ENCODE measurements at regions not wholly inside any gene's neighbourhood (a gene's known extent, or its start where the extent isn't known, plus 50 kb on each side); places are given as distances from the start of the nearest gene placed in this dataset.

DNA sequence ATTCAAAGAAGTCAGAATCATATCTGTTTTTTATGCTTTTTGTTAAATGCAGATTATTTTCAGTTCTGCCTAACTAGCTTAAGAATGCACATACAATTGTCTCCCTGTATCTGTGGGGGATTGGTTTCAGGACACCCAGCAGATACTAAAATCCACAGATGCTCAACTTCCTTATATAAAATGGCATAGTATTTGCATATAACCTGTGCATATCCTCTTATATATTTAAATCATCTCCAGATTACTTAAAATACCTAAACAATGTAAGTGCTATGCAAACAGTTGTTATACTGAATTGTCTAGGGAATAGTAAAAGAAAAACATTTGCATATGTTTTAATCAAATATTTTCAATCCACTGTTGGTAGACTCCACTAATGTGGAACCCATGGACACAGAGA is 279.4 kb downstream of the TMA16 start:
- H3K36me3 Mint-ChIP-seq (ENCODE audit: insufficient read depth in 1 of 3, low read depth in 3 of 3) = no peaks in the 10 kb centered on the region
- Histone ChIP-seq H2BK12ac (ENCODE audit: insufficient read length, low read depth, low read length) (no peak overlapping the region), H2BK15ac (ENCODE audit: low read depth, low read length) (no peak overlapping the region), H3K9ac (ENCODE audit: extremely low read depth, insufficient read length, low read length) (no peak overlapping the region), H4K91ac (ENCODE audit: insufficient read length, low read depth, low read length) (no peak overlapping the region), H3K56ac (ENCODE audit: insufficient read length, low read depth, low read length) (no peak overlapping the region), H3K4ac (ENCODE audit: low read depth, low read length) (no peak overlapping the region), H3K79me1 (ENCODE audit: insufficient read depth, low read depth, low read length, poor library complexity, severe bottlenecking) (no peaks in the 10 kb centered on the region), H3K23me2 (ENCODE audit: insufficient read length, low read depth, low read length, poor library complexity, severe bottlenecking) (no peaks in the 10 kb centered on the region), H3K23ac (ENCODE audit: insufficient read length, low read depth, low read length) (no peak overlapping the region), H2BK5ac (ENCODE audit: insufficient read length, low read length) (no peak overlapping the region), H3K14ac (ENCODE audit: insufficient read depth, low read length) (no peak overlapping the region), H2BK20ac (ENCODE audit: low read depth, low read length, poor library complexity, severe bottlenecking) (no peak overlapping the region), H2BK120ac (ENCODE audit: low read depth, low read length, poor library complexity, severe bottlenecking) (no peak overlapping the region), H3K4me1 (ENCODE audit: insufficient read depth, low read length) (no peaks in the 10 kb centered on the region), H4K20me1 (ENCODE audit: control insufficient read depth, insufficient read depth, insufficient read length) (no peaks in the 10 kb centered on the region), H3K4me2 (ENCODE audit: insufficient read depth, insufficient read length, low read length) (no peak overlapping the region), H3K27me3 (ENCODE audit: insufficient read depth, low read length) (no peaks in the 10 kb centered on the region), H2AK5ac (ENCODE audit: insufficient read length, low read length) (no peak overlapping the region), H3K9me3 (ENCODE audit: control insufficient read depth, low read depth, low read length) (no peaks in the 10 kb centered on the region), H4K8ac (replicated peaks; ENCODE audit: insufficient read length, low read depth, low read length) (no peak overlapping the region), H3K18ac (ENCODE audit: insufficient read length, low read depth, low read length) (no peak overlapping the region), H3T11ph (ENCODE audit: low read length) (no peak overlapping the region), H3K27ac (ENCODE audit: insufficient read length, low read depth, low read length) (no peak overlapping the region), H2AFZ (ENCODE audit: low read length) (no peak overlapping the region), H3K79me2 (ENCODE audit: insufficient read depth, low read length) (no peaks in the 10 kb centered on the region), H4K5ac (ENCODE audit: insufficient read length, low read depth, low read length) (no peak overlapping the region)
- no peak for DNase-seq
- peaks cover 0 to 5% of the 10 kb centered on the region in 2 experiments; a peak in 1 of 4 replicates for H3K4me1 Mint-ChIP-seq
- no peak overlapping the region for H3K27ac Mint-ChIP-seq
- no peaks in the 10 kb centered on the region for H3K27me3 Mint-ChIP-seq (ENCODE audit: low read depth)
- no peak overlapping the region for H3K4me3 Mint-ChIP-seq
- TF ChIP-seq, protein P1, sequence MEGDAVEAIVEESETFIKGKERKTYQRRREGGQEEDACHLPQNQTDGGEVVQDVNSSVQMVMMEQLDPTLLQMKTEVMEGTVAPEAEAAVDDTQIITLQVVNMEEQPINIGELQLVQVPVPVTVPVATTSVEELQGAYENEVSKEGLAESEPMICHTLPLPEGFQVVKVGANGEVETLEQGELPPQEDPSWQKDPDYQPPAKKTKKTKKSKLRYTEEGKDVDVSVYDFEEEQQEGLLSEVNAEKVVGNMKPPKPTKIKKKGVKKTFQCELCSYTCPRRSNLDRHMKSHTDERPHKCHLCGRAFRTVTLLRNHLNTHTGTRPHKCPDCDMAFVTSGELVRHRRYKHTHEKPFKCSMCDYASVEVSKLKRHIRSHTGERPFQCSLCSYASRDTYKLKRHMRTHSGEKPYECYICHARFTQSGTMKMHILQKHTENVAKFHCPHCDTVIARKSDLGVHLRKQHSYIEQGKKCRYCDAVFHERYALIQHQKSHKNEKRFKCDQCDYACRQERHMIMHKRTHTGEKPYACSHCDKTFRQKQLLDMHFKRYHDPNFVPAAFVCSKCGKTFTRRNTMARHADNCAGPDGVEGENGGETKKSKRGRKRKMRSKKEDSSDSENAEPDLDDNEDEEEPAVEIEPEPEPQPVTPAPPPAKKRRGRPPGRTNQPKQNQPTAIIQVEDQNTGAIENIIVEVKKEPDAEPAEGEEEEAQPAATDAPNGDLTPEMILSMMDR (conservative IDR thresholded peaks at IDR 0.05) = no peak
- no peaks in the 10 kb centered on the region for H3K9me3 Mint-ChIP-seq
